Mucosa of rectum (tissue), 2 donors: ENCODE measurements at regions not wholly inside any gene's neighbourhood (a gene's known extent, or its start where the extent isn't known, plus 50 kb on each side); places are given as distances from the start of the nearest gene placed in this dataset.

Source experiments
- H3K27ac ChIP-seq, 2 donors: one replicate each; pipeline ENCODE4 v1.7.0; 2013; ENCODE audit warnings: inconsistent platforms in 2 of 2, low read depth in 2 of 2, low read length in 2 of 2
- H3K27me3 ChIP-seq, 2 donors: one replicate each; pipeline ENCODE4 v1.7.0; 2013; ENCODE audit warnings: low read length in 2 of 2; ENCODE audit not compliant: control insufficient read depth in 2 of 2, insufficient read depth in 2 of 2
- H3K36me3 ChIP-seq, 2 donors: one replicate each; pipeline ENCODE4 v1.7.0; 2013; ENCODE audit warnings: low read length in 2 of 2; ENCODE audit not compliant: control insufficient read depth in 2 of 2, insufficient read depth in 2 of 2
- H3K4me1 ChIP-seq, 2 donors: one replicate each; pipeline ENCODE4 v1.7.0; 2013; ENCODE audit warnings: low read length in 2 of 2, mild to moderate bottlenecking in 1 of 2; ENCODE audit not compliant: control insufficient read depth in 2 of 2, insufficient read depth in 2 of 2
- H3K4me3 ChIP-seq, 2 donors: one replicate each; pipeline ENCODE4 v1.7.0; 2013; ENCODE audit warnings: low read length in 2 of 2
- H3K9ac ChIP-seq, 2 donors: one replicate each; pipeline ENCODE4 v1.7.0; 2013; ENCODE audit warnings: low read length in 2 of 2, low read depth in 1 of 2, mild to moderate bottlenecking in 1 of 2
- H3K9me3 ChIP-seq, 2 donors: one replicate each; pipeline ENCODE4 v1.7.0; 2013; ENCODE audit warnings: low read length in 2 of 2; ENCODE audit not compliant: control insufficient read depth in 2 of 2
- donor health status: healthy.
- donor health status: Normal muscosa, but diverticular disease.

- Histone ChIP-seq H3K4me1 (no peaks in the 10 kb centered on the region), H3K27ac (no peak overlapping the region), H3K36me3 (no peaks in the 10 kb centered on the region), H3K4me3 (no peak overlapping the region), H3K9me3 (no peaks in the 10 kb centered on the region), H3K9ac (no peak overlapping the region), H3K27me3 (peaks cover 0 to 2% of the 10 kb centered on the region in 2 donors)
Observed at GRCh38 chr16:86443508-86444147, 66.7 kb upstream of the FOXF1 start.

DNA sequence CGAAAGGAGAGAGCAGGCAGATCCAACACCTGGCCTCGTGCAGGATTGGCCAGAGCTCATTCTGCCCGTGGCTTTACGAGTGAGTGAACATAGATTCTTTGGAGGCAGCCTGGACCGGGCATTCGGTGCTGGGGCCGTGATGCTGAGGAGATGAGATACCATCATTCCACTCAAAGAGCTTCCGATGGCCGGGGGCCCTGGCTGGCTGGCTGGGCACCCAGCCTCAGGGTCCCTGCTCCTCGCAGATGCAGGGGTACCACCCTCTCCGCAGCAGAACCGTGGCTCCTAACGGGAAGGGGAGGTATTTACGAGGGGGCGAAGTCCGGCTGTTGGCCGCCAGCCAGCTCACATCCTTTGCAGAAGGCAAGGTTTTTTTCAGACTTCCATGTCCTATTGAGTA, 66.1 kb upstream of the FOXF1 start:
- H3K4me1 ChIP-seq: no peaks in the 10 kb centered on the region
- H3K27me3 ChIP-seq: peaks cover 0 to 2% of the 10 kb centered on the region in 2 donors
- no peak overlapping the region for H3K9ac ChIP-seq
- no peak overlapping the region for H3K27ac ChIP-seq
- H3K36me3 ChIP-seq: no peaks in the 10 kb centered on the region
- no peak overlapping the region for H3K4me3 ChIP-seq
- H3K9me3 ChIP-seq: no peaks in the 10 kb centered on the region

DNA sequence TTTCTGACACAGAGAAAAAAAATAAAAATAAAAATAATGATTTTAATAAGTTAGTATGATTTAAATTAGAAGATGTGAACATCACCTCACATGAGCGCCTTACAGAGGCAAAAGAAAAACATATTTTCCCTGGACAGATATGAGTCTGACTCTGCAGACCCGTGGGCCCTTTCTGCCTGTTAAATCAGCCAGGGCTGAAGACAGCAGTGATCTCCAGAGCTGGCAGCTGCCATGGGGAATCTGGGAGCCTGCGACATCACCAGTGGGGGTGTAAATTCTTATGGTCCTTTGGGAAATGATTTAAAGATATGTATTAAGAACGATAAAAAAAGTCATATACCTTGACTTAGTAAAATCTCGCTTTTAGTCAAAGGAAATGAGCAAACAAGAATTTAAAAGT, 65.7 kb upstream of the FOXF1 start:
- Histone ChIP-seq H3K9me3 (no peaks in the 10 kb centered on the region), H3K4me1 (no peaks in the 10 kb centered on the region), H3K9ac (no peak overlapping the region), H3K27ac (no peak overlapping the region), H3K36me3 (no peaks in the 10 kb centered on the region), H3K4me3 (no peak overlapping the region), H3K27me3 (peaks cover 0 to 2% of the 10 kb centered on the region in 2 donors)

GRCh38 chr16:86446279-86446678, 64.0 kb upstream of the FOXF1 start:
- H3K9ac ChIP-seq: no peak overlapping the region
- H3K4me3 ChIP-seq: no peak overlapping the region
- H3K36me3 ChIP-seq: no peaks in the 10 kb centered on the region
- H3K4me1 ChIP-seq: no peaks in the 10 kb centered on the region
- no peak overlapping the region for H3K27ac ChIP-seq
- no peaks in the 10 kb centered on the region for H3K9me3 ChIP-seq
- H3K27me3 ChIP-seq: peaks cover 0 to 2% of the 10 kb centered on the region in 2 donors

DNA sequence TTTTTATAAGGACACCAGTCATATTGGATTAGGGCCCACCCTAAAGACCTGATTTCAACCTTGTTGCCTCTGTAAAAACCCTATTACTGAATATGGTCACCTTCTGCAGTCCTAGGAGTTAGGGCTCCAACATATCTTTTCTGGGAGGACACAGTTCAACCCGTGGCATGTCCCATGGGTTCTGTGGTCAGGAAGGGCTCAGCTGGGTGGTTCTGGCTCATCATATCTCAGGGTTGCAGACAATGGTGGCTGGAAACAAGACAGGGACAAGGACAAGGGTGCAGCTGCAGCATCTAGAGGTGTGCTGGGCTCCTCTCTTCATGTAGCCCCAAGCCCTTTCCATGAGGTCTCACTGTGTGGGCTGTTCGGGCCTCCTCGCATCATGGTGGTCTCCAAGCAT, 63.1 kb upstream of the FOXF1 start:
- no peak overlapping the region for H3K9ac ChIP-seq

DNA sequence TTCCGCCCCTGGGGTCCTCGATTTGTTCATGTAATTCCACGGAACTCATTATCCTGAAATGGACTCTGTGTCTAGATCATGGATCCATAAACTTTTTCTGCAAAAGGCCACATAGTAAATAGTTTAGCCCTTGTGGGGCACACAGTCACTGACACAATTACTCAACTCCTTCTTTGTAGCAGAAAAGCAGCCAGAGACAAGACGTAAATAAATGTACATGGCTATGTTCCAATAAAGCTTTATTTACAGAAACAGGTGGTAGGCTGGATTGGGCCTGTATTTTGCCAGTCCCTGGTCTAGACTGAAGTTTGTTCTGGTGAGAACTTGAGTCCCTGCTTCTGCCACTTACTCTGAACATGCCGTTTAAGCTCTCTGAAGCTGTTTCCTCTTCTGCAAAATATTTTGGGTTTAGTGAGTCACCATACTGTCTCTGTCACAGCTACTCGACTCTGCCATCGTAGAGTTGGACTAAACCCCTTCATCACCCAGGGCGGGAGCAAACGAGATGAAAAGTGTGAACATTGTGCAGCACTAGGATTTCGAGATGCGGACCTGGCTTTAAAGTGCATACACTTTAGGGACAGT, 61.9 kb upstream of the FOXF1 start:
- Histone ChIP-seq H3K4me3 (no peak overlapping the region), H3K36me3 (no peaks in the 10 kb centered on the region), H3K4me1 (no peaks in the 10 kb centered on the region), H3K9ac (no peak overlapping the region), H3K27ac (peak overlapping the region in 1 of 2 donors; percentile 32), H3K9me3 (no peaks in the 10 kb centered on the region), H3K27me3 (peaks cover 0 to 2% of the 10 kb centered on the region in 2 donors)

More for the DNA sequence above, 63.1 kb upstream of the FOXF1 start:
- H3K27ac ChIP-seq: no peak overlapping the region
- peaks cover 0 to 2% of the 10 kb centered on the region in 2 donors for H3K27me3 ChIP-seq
- H3K4me3 ChIP-seq: no peak overlapping the region
- no peaks in the 10 kb centered on the region for H3K9me3 ChIP-seq
- H3K4me1 ChIP-seq: no peaks in the 10 kb centered on the region
- no peaks in the 10 kb centered on the region for H3K36me3 ChIP-seq

DNA sequence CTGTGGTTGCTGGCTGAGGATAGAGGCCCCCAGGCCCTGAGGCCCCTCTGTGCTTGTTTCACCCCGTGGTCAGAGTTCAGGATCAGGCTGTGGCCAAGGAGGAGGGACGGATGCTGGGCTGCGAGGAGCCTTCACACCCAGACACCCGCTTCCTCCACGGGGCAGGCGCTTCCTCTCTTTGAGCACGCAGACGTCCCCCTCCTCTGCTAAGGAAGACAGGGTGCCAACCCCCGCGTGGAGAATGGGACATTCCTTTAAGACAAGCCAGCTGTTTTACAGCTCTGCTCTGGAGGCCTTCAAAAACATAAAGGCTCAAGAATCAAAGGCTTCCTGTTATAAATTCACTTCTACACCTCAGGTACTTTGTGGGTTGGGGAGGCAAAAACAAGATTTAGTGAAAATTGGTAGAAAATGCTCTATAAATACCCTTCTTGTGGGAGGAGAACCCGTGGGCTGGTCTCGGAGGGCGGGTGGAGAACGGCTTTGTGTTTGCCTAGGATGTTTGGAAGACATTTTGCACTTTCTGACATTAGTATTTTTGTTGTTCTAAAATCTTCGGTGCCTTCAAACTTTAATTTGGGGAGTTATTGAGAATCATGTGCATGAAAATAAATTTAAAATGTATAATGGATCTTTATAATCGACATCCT, 60.8 kb upstream of the FOXF1 start:
- no peak overlapping the region for H3K27ac ChIP-seq

DNA sequence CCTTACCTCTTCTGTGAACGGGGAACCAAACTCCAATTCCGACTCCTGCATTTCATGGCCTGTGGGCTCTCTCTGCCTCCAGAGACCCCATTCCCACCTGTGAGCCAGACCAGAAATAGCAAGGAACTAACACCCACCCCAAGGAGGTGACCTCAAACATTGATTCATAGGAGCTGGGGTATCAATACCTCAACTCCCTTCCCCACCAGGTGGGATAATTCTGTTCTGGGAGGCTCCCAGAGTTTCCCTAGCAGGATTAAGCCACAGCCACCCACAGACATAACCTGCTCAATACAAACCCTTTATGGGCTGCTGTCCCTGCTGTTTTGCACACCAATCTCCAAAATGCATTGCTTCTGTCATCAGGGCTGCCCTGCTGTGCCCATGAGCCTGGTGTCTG, 59.6 kb upstream of the FOXF1 start:
- H3K27ac ChIP-seq: no peak overlapping the region
- H3K36me3 ChIP-seq: no peaks in the 10 kb centered on the region
- H3K4me1 ChIP-seq: no peaks in the 10 kb centered on the region
- no peak overlapping the region for H3K4me3 ChIP-seq
- no peaks in the 10 kb centered on the region for H3K27me3 ChIP-seq
- H3K9me3 ChIP-seq: no peaks in the 10 kb centered on the region
- no peak overlapping the region for H3K9ac ChIP-seq

More for the DNA sequence above, 60.8 kb upstream of the FOXF1 start:
- H3K9me3 ChIP-seq: no peaks in the 10 kb centered on the region
- no peak overlapping the region for H3K4me3 ChIP-seq
- no peak overlapping the region for H3K9ac ChIP-seq
- no peaks in the 10 kb centered on the region for H3K4me1 ChIP-seq
- H3K27me3 ChIP-seq: no peaks in the 10 kb centered on the region
- H3K36me3 ChIP-seq: no peaks in the 10 kb centered on the region

DNA sequence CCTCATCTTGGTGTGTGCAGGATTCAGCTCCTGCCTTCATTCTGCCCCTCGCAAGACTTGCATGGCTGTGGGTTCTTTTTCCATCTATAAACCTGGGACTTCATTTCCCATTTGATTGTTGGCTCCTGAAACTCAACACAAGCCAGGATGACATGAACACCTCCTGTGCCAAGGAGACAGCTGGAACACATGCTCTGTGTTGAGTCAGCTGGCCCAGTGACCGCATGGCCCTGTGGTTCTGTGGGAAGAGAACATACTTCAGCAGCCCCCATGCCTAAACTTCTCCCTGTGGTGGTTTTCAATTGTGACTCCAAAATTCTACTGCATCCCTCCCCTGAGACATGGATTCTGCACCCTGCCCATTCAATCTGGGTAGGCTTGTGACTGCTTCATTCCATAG, 57.9 kb upstream of the FOXF1 start:
- H3K4me1 ChIP-seq: no peaks in the 10 kb centered on the region
- H3K27me3 ChIP-seq: no peaks in the 10 kb centered on the region
- H3K9me3 ChIP-seq: no peaks in the 10 kb centered on the region
- no peaks in the 10 kb centered on the region for H3K36me3 ChIP-seq
- no peak overlapping the region for H3K27ac ChIP-seq
- H3K9ac ChIP-seq: no peak overlapping the region
- no peak overlapping the region for H3K4me3 ChIP-seq

DNA sequence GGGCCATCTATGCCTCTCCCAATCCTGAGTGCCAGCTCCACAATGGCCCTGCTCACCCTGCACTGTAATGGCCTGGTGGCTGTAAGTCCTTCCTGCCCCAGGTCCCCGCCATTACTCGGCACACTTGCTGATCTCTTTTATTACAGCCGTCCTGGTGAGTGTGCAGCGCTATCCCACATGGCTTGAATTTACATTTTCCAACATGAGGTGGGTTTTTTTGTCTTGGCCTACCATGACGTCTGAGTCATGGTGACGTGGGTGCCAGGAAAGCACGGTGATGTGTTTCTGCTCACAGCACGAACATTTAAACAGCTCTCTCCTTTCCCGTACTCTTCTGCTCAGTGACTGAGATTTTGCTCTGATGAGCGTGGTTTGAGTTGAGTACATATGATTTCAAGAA, 55.2 kb upstream of the FOXF1 start:
- Histone ChIP-seq H3K27ac (no peak overlapping the region), H3K27me3 (no peaks in the 10 kb centered on the region)

More for the DNA sequence above, 55.2 kb upstream of the FOXF1 start:
- H3K4me3 ChIP-seq: no peak overlapping the region
- no peaks in the 10 kb centered on the region for H3K36me3 ChIP-seq
- no peaks in the 10 kb centered on the region for H3K4me1 ChIP-seq
- H3K9me3 ChIP-seq: no peaks in the 10 kb centered on the region
- H3K9ac ChIP-seq: no peak overlapping the region
